Loucy (cell line): ENCODE measurements at regions not wholly inside any gene's neighbourhood (a gene's known extent, or its start where the extent isn't known, plus 50 kb on each side); places are given as distances from the start of the nearest gene placed in this dataset.

Experiments used
- H2AFZ ChIP-seq: fragments of 200-600 bp; sonication (generic); 2 replicates; pipeline ENCODE4 v1.6.0; 2016; ENCODE audit warnings: antibody characterized with exemption, mild to moderate bottlenecking, low read length, moderate library complexity
- H3F3A ChIP-seq: fragments of 200-600 bp; 2 replicates; pipeline ENCODE4 v1.6.0; 2016; ENCODE audit warnings: antibody characterized with exemption, low read depth, mild to moderate bottlenecking
- H3K27me3 ChIP-seq: fragments of 200-600 bp; sonication (generic); 2 replicates; pipeline ENCODE4 v1.6.1; 2014; ENCODE audit warnings: low read length, mild to moderate bottlenecking; ENCODE audit not compliant: insufficient read depth, poor library complexity, severe bottlenecking
- H3K36me3 ChIP-seq: fragments of 200-600 bp; sonication (generic); 2 replicates; pipeline ENCODE4 v1.6.1; 2016; ENCODE audit warnings: low read length; ENCODE audit not compliant: insufficient read depth
- H3K4me1 ChIP-seq: fragments of 200-600 bp; sonication (generic); 2 replicates; pipeline ENCODE4 v1.5.1; 2014; ENCODE audit warnings: low read length, mild to moderate bottlenecking; ENCODE audit not compliant: insufficient read depth, poor library complexity, severe bottlenecking
- H3K4me2 ChIP-seq: fragments of 200-600 bp; sonication (generic); 2 replicates; pipeline ENCODE4 v1.6.0; 2014; ENCODE audit warnings: antibody characterized with exemption, low read length, low read depth, mild to moderate bottlenecking; ENCODE audit not compliant: poor library complexity, severe bottlenecking
- H3K4me3 ChIP-seq: fragments of 200-600 bp; sonication (generic); 2 replicates; pipeline ENCODE4 v1.5.1; 2014; ENCODE audit warnings: low read length, mild to moderate bottlenecking, mixed read lengths; ENCODE audit not compliant: poor library complexity, severe bottlenecking
- H3K79me2 ChIP-seq: fragments of 200-600 bp; sonication (generic); 2 replicates; pipeline ENCODE4 v1.6.1; 2014; ENCODE audit warnings: low read length; ENCODE audit not compliant: insufficient read depth
- H3K9ac ChIP-seq: fragments of 200-600 bp; sonication (generic); 2 replicates; pipeline ENCODE4 v1.6.0; 2014; ENCODE audit warnings: mild to moderate bottlenecking, low read depth, low read length, moderate library complexity; ENCODE audit not compliant: poor library complexity, severe bottlenecking
- H3K9me2 ChIP-seq: fragments of 200-600 bp; sonication (generic); replicated peaks from 2 replicates; pipeline ENCODE4 v1.6.1; 2016; ENCODE audit warnings: low read depth, low read length, mixed read lengths
- H3K9me3 ChIP-seq: fragments of 200-600 bp; sonication (generic); 2 replicates; pipeline ENCODE4 v1.6.1; 2014; ENCODE audit warnings: mild to moderate bottlenecking, antibody characterized with exemption, low read length, low read depth; ENCODE audit not compliant: insufficient read depth
- H4K20me1 ChIP-seq: fragments of 200-600 bp; sonication (generic); 2 replicates; pipeline ENCODE4 v1.6.0; 2014; ENCODE audit warnings: antibody characterized with exemption, low read length, mild to moderate bottlenecking; ENCODE audit not compliant: insufficient read depth, poor library complexity, severe bottlenecking
- CTCF ChIP-seq: fragments of 200-600 bp; sonication (generic); conservative IDR thresholded peaks from 2 replicates; pipeline ENCODE4 v1.5.1; 2014; ENCODE audit warnings: mild to moderate bottlenecking, antibody characterized with exemption, low read length
- EZH2phosphoT487 ChIP-seq: fragments of 200-600 bp; IDR thresholded peaks from 2 replicates; pipeline ENCODE4 v1.6.1; 2018; ENCODE audit warnings: antibody characterized with exemption, mild to moderate bottlenecking, moderate library complexity, borderline replicate concordance

GRCh38 chr7:101702362-101702850 is 73.3 kb upstream of the MYL10 start:
- TF ChIP-seq CTCF (no peak), EZH2phosphoT487 (no peak)
- H3K36me3 ChIP-seq = no peaks in the 10 kb centered on the region

DNA sequence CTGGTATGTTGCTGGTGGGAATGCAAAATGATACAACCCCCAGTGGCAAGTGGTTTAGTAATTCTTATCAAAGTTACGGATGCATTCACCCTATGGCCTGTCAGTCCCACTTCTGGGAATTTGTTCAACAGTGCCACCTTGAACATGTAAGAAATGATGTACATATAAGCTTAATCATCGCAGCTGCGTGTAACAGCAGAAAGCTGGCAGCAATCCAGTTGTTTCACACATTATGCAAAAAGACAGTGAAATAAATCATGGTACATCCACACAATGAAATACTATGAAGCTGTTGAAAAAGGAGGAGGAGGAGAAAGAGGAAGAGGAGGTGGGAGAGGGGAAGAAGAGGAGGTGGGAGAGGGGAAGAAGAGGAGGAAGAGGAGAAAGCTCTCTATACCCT is 76.2 kb upstream of the MYL10 start:
- no peak overlapping the region for H3K4me3 ChIP-seq
- H3K9ac ChIP-seq = no peak overlapping the region
- H4K20me1 ChIP-seq = no peaks in the 10 kb centered on the region
- H3K36me3 ChIP-seq = no peaks in the 10 kb centered on the region
- no peaks in the 10 kb centered on the region for H3K27me3 ChIP-seq
- H3K4me2 ChIP-seq = no peak overlapping the region
- TF ChIP-seq EZH2phosphoT487 (no peak), CTCF (no peak)
- no peaks in the 10 kb centered on the region for H3F3A ChIP-seq
- H3K9me2 ChIP-seq = no peaks in the 10 kb centered on the region
- H3K9me3 ChIP-seq = no peaks in the 10 kb centered on the region
- no peaks in the 10 kb centered on the region for H3K79me2 ChIP-seq
- no peak overlapping the region for H2AFZ ChIP-seq
- peaks cover 4% of the 10 kb centered on the region for H3K4me1 ChIP-seq

More at GRCh38 chr7:101702362-101702850, 73.3 kb upstream of the MYL10 start:
- Histone ChIP-seq H3K9me2 (no peaks in the 10 kb centered on the region), H3K4me2 (no peak overlapping the region), H3K9me3 (no peaks in the 10 kb centered on the region), H3K27me3 (no peaks in the 10 kb centered on the region), H3K9ac (no peak overlapping the region), H3K4me1 (peaks cover 3% of the 10 kb centered on the region), H3K4me3 (no peak overlapping the region), H4K20me1 (no peaks in the 10 kb centered on the region), H2AFZ (no peak overlapping the region), H3F3A (no peaks in the 10 kb centered on the region), H3K79me2 (no peaks in the 10 kb centered on the region)

DNA sequence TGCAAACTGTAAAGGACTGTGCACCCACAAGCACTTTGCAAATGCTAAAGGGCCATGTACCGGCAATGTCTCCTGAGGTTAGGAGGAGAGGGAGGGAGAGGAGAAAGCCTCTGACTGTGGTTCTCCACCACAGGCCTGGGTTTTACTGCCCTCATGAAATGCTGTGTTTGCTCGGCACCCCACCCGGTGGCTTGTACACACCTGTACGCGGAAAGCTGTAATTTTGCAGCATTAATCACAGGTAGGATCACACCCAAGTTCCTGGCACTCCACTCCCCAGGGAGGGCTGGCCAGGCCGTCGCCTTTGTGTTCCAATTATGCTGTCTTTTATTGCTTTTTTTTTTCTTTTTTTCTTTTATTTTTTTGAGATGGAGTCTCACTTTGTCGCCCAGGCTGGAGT is 78.5 kb upstream of the MYL10 start:
- H3K27me3 ChIP-seq = no peaks in the 10 kb centered on the region
- peak overlapping the region; percentile 8 for H3K9ac ChIP-seq
- no peaks in the 10 kb centered on the region for H3K9me2 ChIP-seq
- no peaks in the 10 kb centered on the region for H3K79me2 ChIP-seq
- H3K4me3 ChIP-seq = no peak overlapping the region
- no peaks in the 10 kb centered on the region for H3F3A ChIP-seq
- TF ChIP-seq CTCF (no peak), EZH2phosphoT487 (no peak)
- no peaks in the 10 kb centered on the region for H3K9me3 ChIP-seq
- peaks cover 9% of the 10 kb centered on the region for H3K4me1 ChIP-seq
- no peaks in the 10 kb centered on the region for H3K36me3 ChIP-seq
- no peak overlapping the region for H2AFZ ChIP-seq
- no peaks in the 10 kb centered on the region for H4K20me1 ChIP-seq
- H3K4me2 ChIP-seq = no peak overlapping the region
